Spleen (tissue), 11 donors: ENCODE measurements at regions not wholly inside any gene's neighbourhood (a gene's known extent, or its start where the extent isn't known, plus 50 kb on each side); places are given as distances from the start of the nearest gene placed in this dataset.

Source experiments
- DNase-seq: peaks from one replicate; pipeline ENCODE4 v3.0.0-alpha.2; 2020
- H3K27ac ChIP-seq, 8 donors: fragments of 200-600 bp; sonication (generic) in 7 of 8; 1 replicate in 4 of 8; 2 replicates in 4 of 8; pipeline versions ENCODE4 v1.5.0 to v1.8.0; 2016 to 2021; ENCODE audit warnings: inconsistent platforms in 4 of 8, mild to moderate bottlenecking in 4 of 8, moderate library complexity in 1 of 8
- H3K27me3 ChIP-seq, 7 donors: fragments of 200-600 bp; sonication (generic) in 6 of 7; replicated peaks in 1 of 7; 1 replicate in 4 of 7; 2 replicates in 3 of 7; pipeline versions ENCODE4 v1.5.0 to v1.8.0; 2016 to 2021; ENCODE audit warnings: inconsistent platforms in 3 of 7, mild to moderate bottlenecking in 1 of 7
- H3K36me3 ChIP-seq, 6 donors: fragments of 200-600 bp; sonication (generic) in 5 of 6; 1 replicate in 4 of 6; 2 replicates in 2 of 6; pipeline versions ENCODE4 v1.5.0 to v1.8.0; 2016 to 2021; ENCODE audit warnings: inconsistent platforms in 2 of 6
- H3K4me1 ChIP-seq, 6 donors: fragments of 200-600 bp; sonication (generic) in 5 of 6; 1 replicate in 3 of 6; 2 replicates in 3 of 6; pipeline versions ENCODE4 v1.5.0 to v1.8.0; 2016 to 2021; ENCODE audit warnings: inconsistent platforms in 3 of 6
- H3K4me3 ChIP-seq, 8 donors: fragments of 200-600 bp; sonication (generic) in 7 of 8; 1 replicate in 4 of 8; 2 replicates in 4 of 8; pipeline versions ENCODE4 v1.5.0 to v1.8.0; 2016 to 2021; ENCODE audit warnings: inconsistent platforms in 4 of 8, mild to moderate bottlenecking in 4 of 8, moderate library complexity in 2 of 8
- H3K9me3 ChIP-seq, 8 donors: fragments of 200-600 bp; sonication (generic) in 7 of 8; 1 replicate in 4 of 8; 2 replicates in 4 of 8; pipeline versions ENCODE4 v1.5.0 to v1.8.0; 2016 to 2021; ENCODE audit warnings: inconsistent platforms in 4 of 8
- CTCF ChIP-seq, 11 experiments: fragments of 200-600 bp in 7 of 11; fragments of 450-650 bp in 4 of 11; sonication (generic) in 4 of 11; IDR thresholded peaks in 8 of 11; conservative IDR thresholded peaks in 3 of 11; 1 replicate in 7 of 11; 2 replicates in 4 of 11; pipeline versions ENCODE4 v1.4.0 to v1.8.0; 2016 to 2021; ENCODE audit warnings: antibody characterized with exemption in 11 of 11, inconsistent platforms in 4 of 11, mild to moderate bottlenecking in 1 of 11
- POLR2A ChIP-seq, 3 donors: fragments of 450-650 bp; IDR thresholded peaks; one replicate each; pipeline ENCODE4 v1.5.1; 2017; ENCODE audit warnings: antibody characterized with exemption in 3 of 3, mild to moderate bottlenecking in 1 of 3
- POLR2AphosphoS5 ChIP-seq, 3 donors: sonication (generic); formaldehyde crosslinking; IDR thresholded peaks; one replicate each; pipeline ENCODE4 v1.5.1; 2017; ENCODE audit warnings: antibody characterized with exemption in 3 of 3
- WGBS, 5 donors: extraction: QIAGEN DNeasy Blood & Tissue Kit in 3 of 5; methylation state at CpG; one replicate each; pipeline versions ENCODE4 v1.1.5 to v1.1.7; 2013 to 2018; 5-methylcytosine and 5-hydroxymethylcytosine counted together
- intact Hi-C: fragments of 100-400 bp; cut with DNase I; formaldehyde crosslinking; loops from one replicate; pipeline ENCODE4 v1.15.0; 2023; ENCODE audit warnings: low total_unique reads
- donor health status: healthy with polysubstance abuse.
- donor health status: DM: no; HTN: no; CAD: no; lungs with moderate emphysema.
- donor health status: DM: no; HTN: no; CAD: no.
- donor health status: Bipolar disorder and iron deficiency.
- donor health status: healthy.
- donor health status: DM: no; HTN: no; CAD: no.
- donor health status: DM: yes; HTN: yes; CAD: no.

GRCh38 chr13:81779876-81780275 lies 1439.0 kb upstream of the SPRY2 start:
- DNase-seq = no peak
- Histone ChIP-seq H3K4me3 (no peak overlapping the region), H3K4me1 (no peaks in the 10 kb centered on the region), H3K27ac (no peak overlapping the region), H3K9me3 (peaks cover 0 to 4% (median 0%) of the 10 kb centered on the region in 8 donors), H3K27me3 (no peaks in the 10 kb centered on the region), H3K36me3 (no peaks in the 10 kb centered on the region)
- TF ChIP-seq POLR2A (IDR thresholded peaks at IDR 0.05) = no peak
- TF ChIP-seq POLR2AphosphoS5 (IDR thresholded peaks at IDR 0.05) = no peak
- no peak for TF ChIP-seq CTCF (IDR thresholded peaks at IDR 0.05 in 8 of 11, conservative IDR thresholded peaks at IDR 0.05 in 3 of 11)
- intact Hi-C loops = no loop called here

GRCh38 chr13:81778350-81778749 lies 1437.4 kb upstream of the SPRY2 start:
- no peaks in the 10 kb centered on the region for H3K36me3 ChIP-seq
- no peak overlapping the region for H3K27ac ChIP-seq
- H3K4me1 ChIP-seq = no peaks in the 10 kb centered on the region
- no peak overlapping the region for H3K4me3 ChIP-seq
- peaks cover 0 to 4% (median 0%) of the 10 kb centered on the region in 8 donors for H3K9me3 ChIP-seq
- 81 to 97% (median 93%) methylated on average over 1 of the region's 1 CpG for WGBS, 5 donors
- no peak for DNase-seq
- H3K27me3 ChIP-seq = no peaks in the 10 kb centered on the region
- intact Hi-C loops = no loop called here
- TF ChIP-seq CTCF (IDR thresholded peaks at IDR 0.05 in 8 of 11, conservative IDR thresholded peaks at IDR 0.05 in 3 of 11) (no peak), POLR2AphosphoS5 (IDR thresholded peaks at IDR 0.05) (no peak), POLR2A (IDR thresholded peaks at IDR 0.05) (no peak)

GRCh38 chr13:81773263-81773662 lies 1432.3 kb upstream of the SPRY2 start:
- intact Hi-C loops = no loop called here
- H3K4me1 ChIP-seq = no peaks in the 10 kb centered on the region
- DNase-seq = no peak
- H3K36me3 ChIP-seq = no peaks in the 10 kb centered on the region
- WGBS, 5 donors = 59 to 84% (median 77%) methylated on average over 1 of the region's 1 CpG
- no peak overlapping the region for H3K27ac ChIP-seq
- H3K9me3 ChIP-seq = no peaks in the 10 kb centered on the region
- H3K4me3 ChIP-seq = no peak overlapping the region
- TF ChIP-seq CTCF (IDR thresholded peaks at IDR 0.05 in 8 of 11, conservative IDR thresholded peaks at IDR 0.05 in 3 of 11) (no peak), POLR2A (IDR thresholded peaks at IDR 0.05) (no peak), POLR2AphosphoS5 (IDR thresholded peaks at IDR 0.05) (no peak)
- no peaks in the 10 kb centered on the region for H3K27me3 ChIP-seq

GRCh38 chr13:81771951-81772350 lies 1431.0 kb upstream of the SPRY2 start:
- Histone ChIP-seq H3K36me3 (no peaks in the 10 kb centered on the region), H3K27me3 (no peaks in the 10 kb centered on the region), H3K9me3 (no peaks in the 10 kb centered on the region), H3K4me3 (no peak overlapping the region), H3K27ac (no peak overlapping the region), H3K4me1 (no peaks in the 10 kb centered on the region)
- DNase-seq = no peak
- 47 to 50% (median 49%) methylated on average over 2 of the region's 2 CpGs for WGBS, 5 donors
- intact Hi-C loops = no loop called here
- TF ChIP-seq POLR2AphosphoS5 (IDR thresholded peaks at IDR 0.05) (no peak), CTCF (IDR thresholded peaks at IDR 0.05 in 8 of 11, conservative IDR thresholded peaks at IDR 0.05 in 3 of 11) (no peak), POLR2A (IDR thresholded peaks at IDR 0.05) (no peak)
